GM03348 (cell line): ENCODE measurements at regions not wholly inside any gene's neighbourhood (a gene's known extent, or its start where the extent isn't known, plus 50 kb on each side); places are given as distances from the start of the nearest gene placed in this dataset.
"Not testable (repeated sequence)": the region's sequence is repeated elsewhere in the genome, so short reads cannot be mapped to it uniquely, and the experiment has no call there.

ENCODE experiments used
- DNase-seq: peaks from one replicate; pipeline ENCODE4 v3.0.0; 2012; ENCODE audit warnings: low spot score

GRCh38 chr7:113600428-113600827 is 318.4 kb downstream of the PPP1R3A start:
- not testable (repeated sequence) for DNase-seq

DNA sequence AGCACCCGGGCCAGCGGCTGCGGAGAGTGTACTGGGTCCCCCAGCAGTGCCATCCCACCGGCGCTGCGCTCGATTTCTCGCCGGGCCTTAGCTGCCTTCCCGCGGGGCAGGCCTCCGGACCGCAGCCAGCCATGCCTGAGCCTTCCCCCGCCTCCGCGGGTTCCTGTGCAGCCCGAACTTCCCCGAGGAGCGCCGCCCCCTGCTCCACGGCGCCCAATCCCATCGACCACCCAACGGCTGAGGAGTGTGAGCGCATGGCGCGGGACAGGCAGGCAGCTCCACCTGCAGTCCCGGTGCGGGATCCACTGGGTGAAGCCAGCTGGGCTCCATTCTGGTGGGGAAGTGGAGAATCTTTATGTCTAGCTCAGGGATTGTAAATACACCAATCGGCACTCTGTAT is 325.4 kb downstream of the PPP1R3A start:
- not testable (repeated sequence) for DNase-seq

DNA sequence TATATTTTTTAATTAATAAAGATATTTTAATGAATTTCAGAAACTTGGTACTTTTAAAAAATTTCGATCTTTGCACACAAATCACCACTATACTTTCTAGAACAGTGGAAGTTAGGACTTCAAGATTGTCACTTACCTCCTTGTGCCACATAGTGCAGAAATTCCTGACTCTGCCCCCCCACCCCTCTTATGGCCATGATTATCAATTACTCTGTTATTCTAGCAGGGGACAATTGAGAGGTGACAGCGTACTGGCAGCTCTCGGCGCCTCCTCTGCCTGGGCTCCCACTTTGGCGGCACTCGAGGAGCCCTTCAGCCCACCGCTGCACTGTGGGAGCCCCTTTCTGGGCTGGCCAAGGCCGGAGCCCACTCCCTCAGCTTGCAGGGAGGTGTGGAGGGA is 325.9 kb downstream of the PPP1R3A start:
- not testable (repeated sequence) for DNase-seq

DNA sequence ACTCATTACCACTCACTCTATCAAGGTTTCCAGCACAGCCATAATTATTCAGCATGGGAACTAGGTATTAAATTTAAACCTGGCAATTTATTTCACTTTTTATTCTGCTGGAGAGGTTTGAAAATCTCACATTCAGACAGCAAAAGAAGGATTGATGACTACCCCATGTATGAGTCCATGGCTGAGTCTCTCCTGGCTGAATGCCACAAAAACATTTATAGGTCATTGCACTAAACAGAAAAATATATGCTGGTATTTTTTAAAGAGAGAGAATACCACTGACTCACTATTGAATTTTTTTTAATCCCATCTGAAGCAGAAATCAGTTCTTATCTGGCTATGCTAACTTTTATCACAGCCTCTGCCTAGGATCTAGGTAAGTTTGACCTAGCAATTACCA is 336.3 kb downstream of the PPP1R3A start:
- no peak for DNase-seq

DNA sequence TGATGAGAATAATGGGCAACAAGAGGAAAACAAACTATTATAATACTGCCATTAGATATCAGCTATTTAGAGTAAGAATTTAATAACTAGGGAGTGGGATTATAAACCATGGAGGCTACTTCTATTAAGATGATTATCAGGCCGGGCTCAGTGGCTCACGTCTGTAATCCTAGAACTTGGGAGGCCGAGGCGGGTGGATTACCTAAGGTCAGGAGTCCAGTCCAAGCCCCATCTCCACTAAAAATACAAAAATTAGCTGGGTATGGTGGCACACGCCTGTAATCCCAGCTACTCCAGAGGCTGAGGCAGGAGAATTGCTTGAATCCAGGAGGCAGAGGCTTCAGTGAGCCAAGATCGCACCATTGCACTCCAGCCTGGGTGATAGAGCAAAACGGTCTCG is 355.6 kb downstream of the PPP1R3A start:
- DNase-seq, result not testable (repeated sequence)

- no peak for DNase-seq
Observed at GRCh38 chr7:113562801-113563200, 356.0 kb downstream of the PPP1R3A start.

- no peak for DNase-seq
Observed at GRCh38 chr7:113562242-113562641, 356.6 kb downstream of the PPP1R3A start.

- DNase-seq, result peak; percentile 3
Observed at GRCh38 chr7:113561446-113561845, 357.4 kb downstream of the PPP1R3A start.

DNA sequence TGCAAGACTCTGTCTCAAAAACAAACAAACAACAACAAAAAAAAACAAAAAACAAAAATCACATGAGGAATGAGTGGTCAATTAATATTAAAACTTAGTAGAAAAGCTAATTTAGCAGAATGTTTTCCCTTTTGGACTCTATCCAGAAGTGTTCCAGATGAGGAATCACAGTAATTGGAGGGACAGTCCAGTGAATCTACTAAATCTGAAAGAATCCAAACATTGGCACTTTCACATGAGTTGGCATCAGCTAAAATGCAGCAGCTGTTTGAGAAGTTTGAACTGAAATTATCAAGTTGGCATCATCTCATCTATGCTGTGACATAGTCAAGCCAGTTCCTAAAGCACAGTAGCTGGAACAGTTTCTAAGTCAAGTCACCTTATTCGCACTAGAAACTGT is 367.8 kb downstream of the PPP1R3A start:
- no peak for DNase-seq

GRCh38 chr7:113548561-113548960 is 370.2 kb downstream of the PPP1R3A start:
- no peak for DNase-seq

DNA sequence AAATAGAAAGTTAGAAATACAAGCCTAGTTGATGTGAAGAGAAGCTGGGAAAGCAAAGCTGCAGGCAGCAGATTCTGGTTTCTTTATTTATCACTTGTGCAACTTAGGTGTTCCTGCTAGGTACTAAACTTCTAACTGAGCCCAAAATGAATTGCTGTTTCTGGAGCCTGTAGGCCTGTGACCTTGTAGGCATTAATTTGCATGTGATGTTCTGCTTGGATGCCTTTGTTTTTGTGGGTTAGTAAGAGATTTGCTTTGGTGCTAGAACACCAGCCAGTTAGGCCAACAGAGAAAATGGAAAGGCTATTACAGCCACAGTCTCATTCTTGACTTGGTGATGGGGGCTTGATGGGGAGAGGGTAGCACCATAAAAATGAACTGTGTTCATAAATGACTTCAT is 370.7 kb downstream of the PPP1R3A start:
- no peak for DNase-seq

DNA sequence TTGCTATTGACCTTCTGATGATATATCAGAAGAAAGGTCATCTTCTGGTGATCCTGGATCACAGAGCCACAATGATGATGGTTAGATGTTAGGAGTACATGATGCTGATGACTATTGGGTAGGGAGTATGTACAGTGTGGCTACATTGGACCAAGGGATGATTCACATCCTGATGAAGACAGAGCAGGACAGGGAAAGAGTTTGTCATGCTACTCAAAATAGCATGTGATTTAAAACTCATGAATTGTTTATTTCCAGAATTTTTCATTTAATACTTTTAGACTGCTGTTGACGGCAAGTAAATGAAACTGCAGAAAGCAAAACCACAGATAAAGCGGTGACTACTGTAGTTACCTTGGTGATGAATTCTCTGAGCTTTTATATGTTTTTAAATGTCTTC is 397.3 kb downstream of the PPP1R3A start:
- no peak for DNase-seq

DNA sequence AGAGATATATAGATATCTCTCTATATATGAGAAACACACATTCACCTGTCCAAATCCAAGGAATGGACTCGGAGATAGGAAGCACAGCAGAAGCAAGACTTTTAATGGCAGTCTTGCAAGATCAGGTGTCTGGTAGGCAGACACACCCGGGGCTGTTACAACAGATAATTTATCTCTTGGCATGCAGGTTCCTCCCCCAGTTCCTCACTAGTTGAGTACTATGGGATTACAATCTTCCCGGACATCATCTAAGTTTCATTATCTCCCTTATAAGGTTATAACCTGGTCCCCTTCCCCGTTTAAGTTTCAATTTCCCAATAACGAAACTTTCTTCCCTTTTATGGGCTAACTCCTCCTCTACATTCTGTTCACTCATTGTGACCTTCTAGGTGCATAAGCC is 399.3 kb downstream of the PPP1R3A start:
- DNase-seq, result no peak

- DNase-seq, result no peak
Observed at GRCh38 chr7:113504691-113505090, 386.3 kb upstream of the SMIM30 start.

DNA sequence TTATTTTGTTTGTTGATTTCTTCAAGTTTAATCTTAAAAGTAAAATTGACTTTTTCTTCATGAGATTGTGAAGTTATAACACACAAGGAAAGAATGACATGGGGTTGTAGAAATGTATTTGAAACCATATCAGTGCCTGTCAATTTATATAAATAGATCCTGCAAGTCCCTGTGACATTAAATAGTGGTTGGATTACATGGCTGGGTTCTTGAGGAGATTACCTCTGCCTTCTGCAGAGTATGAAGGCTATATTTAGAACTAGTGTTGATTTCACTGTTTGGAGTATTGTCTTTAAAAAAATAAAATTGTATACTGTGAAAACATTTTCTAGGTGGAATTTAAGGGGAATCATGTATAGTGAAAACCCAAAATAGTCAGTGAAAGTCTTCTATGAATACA is 385.8 kb upstream of the SMIM30 start:
- no peak for DNase-seq

GRCh38 chr7:113496586-113496985 is 378.2 kb upstream of the SMIM30 start:
- DNase-seq, result not testable (repeated sequence)

DNA sequence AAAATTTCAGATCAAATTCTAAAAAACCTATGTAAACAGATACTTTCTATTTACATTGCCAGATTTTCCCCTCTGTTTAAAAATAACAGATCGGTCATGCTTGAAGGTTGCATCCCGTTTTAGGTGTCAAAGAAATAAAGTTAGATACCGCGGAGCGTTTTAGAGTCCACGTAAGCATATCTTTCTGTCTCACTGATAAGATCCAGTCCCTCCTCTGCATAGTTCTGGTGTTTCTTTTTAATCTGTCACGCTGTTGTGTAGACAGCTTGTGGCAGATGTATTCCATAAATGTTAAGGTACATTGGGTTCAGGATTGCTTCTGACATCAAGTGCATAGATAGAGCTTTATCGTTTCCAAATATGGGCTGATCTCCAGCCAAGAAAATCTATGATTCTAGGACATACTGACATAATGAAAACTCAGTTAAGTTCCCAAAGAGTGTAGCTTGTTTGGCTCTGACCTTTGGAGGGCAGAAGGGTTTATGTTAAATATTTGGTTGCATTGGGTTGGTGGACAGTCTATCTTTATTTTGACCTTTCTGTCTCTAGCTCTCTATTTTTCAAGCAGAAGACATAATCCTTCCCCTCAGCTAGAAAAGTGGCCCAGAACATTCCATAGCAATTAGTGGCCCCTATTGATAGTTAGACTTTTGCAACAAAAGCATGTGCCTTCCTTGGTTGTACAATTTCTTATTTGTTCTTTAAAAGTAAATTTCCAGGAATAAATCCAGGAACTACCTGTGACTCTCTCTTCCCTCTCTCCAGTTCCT is 376.6 kb upstream of the SMIM30 start:
- not testable (repeated sequence) for DNase-seq

GRCh38 chr7:113491305-113491704 is 373.0 kb upstream of the SMIM30 start:
- no peak for DNase-seq

GRCh38 chr7:113487925-113488731 is 369.8 kb upstream of the SMIM30 start:
- DNase-seq, result no peak

DNA sequence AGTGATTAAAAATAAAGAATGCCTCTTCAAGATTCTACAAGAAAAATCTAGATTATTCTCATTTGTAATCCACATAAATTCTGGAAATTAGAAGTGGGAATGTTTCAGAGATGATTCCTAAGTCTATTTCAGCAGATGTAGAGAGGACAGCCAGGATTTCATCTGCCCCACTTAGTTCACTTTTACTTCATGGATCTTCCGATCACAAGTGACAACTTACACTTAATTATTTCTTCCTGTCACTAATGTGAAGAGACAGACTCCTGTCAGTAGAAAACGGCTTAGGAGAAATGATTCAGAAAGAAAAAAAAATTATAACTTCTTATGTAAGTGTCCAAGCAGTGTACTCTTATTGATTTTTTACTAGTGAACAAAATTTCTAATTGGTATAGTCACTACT is 368.2 kb upstream of the SMIM30 start:
- no peak for DNase-seq

DNA sequence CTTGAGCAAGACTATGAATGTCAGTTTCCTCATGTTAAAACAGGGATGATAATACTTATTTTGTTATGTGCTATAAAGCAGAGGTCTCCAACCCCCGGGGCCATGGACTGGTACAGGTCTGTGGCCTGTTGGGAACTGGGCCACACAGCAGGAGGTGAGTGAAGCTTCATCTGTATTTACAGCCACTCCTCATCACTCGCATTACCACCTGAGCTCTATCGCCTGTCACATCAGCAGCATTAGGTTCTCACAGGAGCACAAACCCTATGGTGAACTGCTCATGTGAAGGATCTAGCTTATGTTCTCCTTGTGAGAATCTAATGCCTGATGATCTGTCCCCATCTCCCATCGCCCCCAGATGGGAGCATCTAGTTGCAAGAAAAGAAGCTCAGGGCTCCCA is 365.3 kb upstream of the SMIM30 start:
- DNase-seq, result no peak

GRCh38 chr7:113480537-113480936 is 362.2 kb upstream of the SMIM30 start:
- no peak for DNase-seq

DNA sequence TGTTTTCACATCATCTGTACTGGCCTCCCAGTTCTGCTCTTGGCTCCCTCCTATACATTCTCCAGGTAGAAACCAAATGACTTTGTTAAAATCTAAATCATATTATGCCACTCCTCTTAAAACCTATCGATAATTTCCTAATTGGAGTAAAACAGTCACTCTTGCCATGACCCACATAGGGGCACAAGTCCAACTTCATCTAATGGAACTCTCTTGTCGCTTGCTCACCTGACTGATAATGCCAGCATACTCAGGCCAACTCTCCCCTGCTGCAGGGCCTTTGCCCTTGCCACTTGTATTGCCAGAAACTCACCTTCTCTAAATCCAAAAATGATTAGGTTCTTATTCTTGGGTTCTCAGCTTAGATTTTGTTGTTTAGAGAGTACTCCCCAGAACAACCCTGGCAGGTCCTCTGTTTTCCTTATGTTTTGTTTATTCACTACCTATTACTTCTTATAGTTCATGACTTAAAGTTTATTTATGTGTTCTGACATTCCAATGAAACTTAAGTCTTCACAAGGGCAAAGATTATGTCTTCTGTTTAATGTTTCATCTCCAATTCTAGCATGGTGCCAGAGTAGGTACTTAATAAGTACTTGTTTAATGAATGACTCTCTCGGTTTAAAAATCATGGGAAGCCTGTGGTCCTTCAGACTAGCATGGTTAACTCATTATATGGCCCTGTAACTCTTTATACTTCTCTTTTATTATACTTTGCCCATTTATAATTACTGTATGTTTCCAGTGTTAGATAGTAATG is 345.9 kb upstream of the SMIM30 start:
- DNase-seq, result no peak
